Right lobe of liver (tissue), 6 donors: ENCODE measurements at regions not wholly inside any gene's neighbourhood (a gene's known extent, or its start where the extent isn't known, plus 50 kb on each side); places are given as distances from the start of the nearest gene placed in this dataset.

Experiments used
- ATAC-seq, 4 donors: fragments of 200-7000 bp; cut with Tn5 transposase; one replicate each; pipeline ENCODE4 v1.9.1; 2020; ENCODE audit warnings: mild to moderate bottlenecking in 4 of 4, moderate library complexity in 4 of 4
- DNase-seq, 3 donors: peaks; one replicate each; pipeline ENCODE4 v3.0.0-alpha.2; 2020
- H3K27ac ChIP-seq, 3 donors: fragments of 200-600 bp; one replicate each; pipeline ENCODE4 v1.8.0; 2022
- H3K27me3 ChIP-seq, 2 donors: fragments of 200-600 bp; one replicate each; pipeline ENCODE4 v1.8.0; 2022
- H3K36me3 ChIP-seq, 4 donors: fragments of 200-600 bp; sonication (generic) in 1 of 4; one replicate each; pipeline versions ENCODE4 v1.5.1 to v1.8.0; 2017 to 2022; ENCODE audit warnings: control low read depth in 1 of 4
- H3K4me1 ChIP-seq, 4 donors: fragments of 200-600 bp; sonication (generic) in 1 of 4; one replicate each; pipeline versions ENCODE4 v1.5.1 to v1.8.0; 2017 to 2022; ENCODE audit warnings: control low read depth in 1 of 4
- H3K4me3 ChIP-seq, 3 donors: fragments of 200-600 bp; one replicate each; pipeline ENCODE4 v1.8.0; 2022
- H3K9me3 ChIP-seq, 4 donors: fragments of 200-600 bp; sonication (generic) in 1 of 4; one replicate each; pipeline versions ENCODE4 v1.5.1 to v1.8.0; 2017 to 2022; ENCODE audit warnings: control low read depth in 1 of 4
- CTCF ChIP-seq, 4 donors: fragments of 200-600 bp in 3 of 4; fragments of 450-650 bp in 1 of 4; IDR thresholded peaks; one replicate each; pipeline versions ENCODE4 v1.5.1 to v1.8.0; 2016 to 2022; ENCODE audit warnings: antibody characterized with exemption in 4 of 4, mild to moderate bottlenecking in 2 of 4
- POLR2A ChIP-seq: fragments of 450-650 bp; IDR thresholded peaks from one replicate; pipeline ENCODE4 v1.6.1; 2017; ENCODE audit warnings: antibody characterized with exemption, mild to moderate bottlenecking
- WGBS: methylation state at CpG from one replicate; pipeline ENCODE4 v1.1.6; 2018; ENCODE audit warnings: low coverage, low lambda C conversion rate; ENCODE audit not compliant: insufficient coverage; ENCODE audit errors: missing lambda C conversion rate; 5-methylcytosine and 5-hydroxymethylcytosine counted together
- intact Hi-C, 2 donors: fragments of 100-400 bp; cut with DNase I; formaldehyde crosslinking; loops; one replicate each; pipeline versions ENCODE4 v1.11.2 to v1.14.1; 2022
- donor health status: DM: no; HTN: yes; CAD: no.
- donor health status: DM: no; HTN: no; CAD: no.
- donor health status: DM: no; HTN: no; CAD: no.
- donor health status: DM: no; HTN: yes; CAD: no.
- donor health status: DM: no; HTN: yes; CAD: no.

- H3K4me3 ChIP-seq: no peak overlapping the region
- H3K27ac ChIP-seq: no peak overlapping the region
- H3K4me1 ChIP-seq: no peaks in the 10 kb centered on the region
- 73% methylated on average over 1 of the region's 1 CpG for WGBS
- no peaks in the 10 kb centered on the region for H3K36me3 ChIP-seq
- intact Hi-C loops: no loop called here
- ATAC-seq: no peak
- TF ChIP-seq POLR2A (no peak), CTCF (IDR thresholded peaks at IDR 0.05) (no peak)
- H3K9me3 ChIP-seq: no peaks in the 10 kb centered on the region
- no peaks in the 10 kb centered on the region for H3K27me3 ChIP-seq
- no peak for DNase-seq
Observed at GRCh38 chr2:65652066-65652465, 219.7 kb upstream of the SPRED2 start.

GRCh38 chr2:65649811-65650589 lies 217.6 kb upstream of the SPRED2 start:
- no peak for ATAC-seq
- 79% methylated on average over 5 of the region's 5 CpGs for WGBS
- no peaks in the 10 kb centered on the region for H3K27me3 ChIP-seq

GRCh38 chr2:65647249-65647842 lies 214.9 kb upstream of the SPRED2 start:
- H3K4me3 ChIP-seq: no peak overlapping the region
- no peaks in the 10 kb centered on the region for H3K9me3 ChIP-seq
- no peaks in the 10 kb centered on the region for H3K4me1 ChIP-seq
- ATAC-seq: no peak
- H3K36me3 ChIP-seq: no peaks in the 10 kb centered on the region
- no peak for DNase-seq
- H3K27me3 ChIP-seq: no peaks in the 10 kb centered on the region
- WGBS: 100% methylated on average over 1 of the region's 1 CpG
- intact Hi-C loops: no loop called here
- TF ChIP-seq CTCF (IDR thresholded peaks at IDR 0.05) (no peak), POLR2A (no peak)
- no peak overlapping the region for H3K27ac ChIP-seq

More at GRCh38 chr2:65649811-65650589, 217.6 kb upstream of the SPRED2 start:
- Histone ChIP-seq H3K9me3 (no peaks in the 10 kb centered on the region), H3K4me3 (no peak overlapping the region), H3K36me3 (no peaks in the 10 kb centered on the region), H3K4me1 (no peaks in the 10 kb centered on the region), H3K27ac (no peak overlapping the region)
- TF ChIP-seq CTCF (IDR thresholded peaks at IDR 0.05) (no peak), POLR2A (no peak)
- no peak for DNase-seq
- intact Hi-C loops: no loop called here

- TF ChIP-seq CTCF (IDR thresholded peaks at IDR 0.05): no peak
- no peak for TF ChIP-seq POLR2A
- 68% methylated on average over 8 of the region's 8 CpGs for WGBS
- intact Hi-C loops: no loop called here
- H3K36me3 ChIP-seq: no peaks in the 10 kb centered on the region
- ATAC-seq: no peak
- no peaks in the 10 kb centered on the region for H3K4me1 ChIP-seq
- no peaks in the 10 kb centered on the region for H3K9me3 ChIP-seq
- H3K27me3 ChIP-seq: no peaks in the 10 kb centered on the region
- DNase-seq: no peak
- no peak overlapping the region for H3K27ac ChIP-seq
- H3K4me3 ChIP-seq: no peak overlapping the region
Observed at GRCh38 chr2:65640793-65641103, 208.3 kb upstream of the SPRED2 start.
